A549 (cell line): ENCODE measurements at regions not wholly inside any gene's neighbourhood (a gene's known extent, or its start where the extent isn't known, plus 50 kb on each side); places are given as distances from the start of the nearest gene placed in this dataset.

ENCODE experiments used
- CBX2 ChIP-seq: fragments of 200-600 bp; sonication (generic); IDR thresholded peaks from 2 replicates; pipeline ENCODE4 v1.6.1; 2016; ENCODE audit warnings: low read depth, mild to moderate bottlenecking, borderline replicate concordance
- CEBPB ChIP-seq, 2 experiments: fragments of >200 bp in 1 of 2; sonication (Bioruptor Twin) in 1 of 2; formaldehyde crosslinking in 1 of 2; IDR thresholded peaks; 2 replicates each; pipeline ENCODE4 v1.6.1; 2012 to 2016
- CHD4 ChIP-seq: fragments of 200-600 bp; sonication (generic); IDR thresholded peaks from 2 replicates; pipeline ENCODE4 v1.6.1; 2016; ENCODE audit warnings: antibody characterized with exemption, mild to moderate bottlenecking, borderline replicate concordance
- EP300 ChIP-seq, 2 experiments: fragments of >200 bp; sonication (Bioruptor Twin); formaldehyde crosslinking; IDR thresholded peaks; 2 replicates in 1 of 2; 3 replicates in 1 of 2; pipeline ENCODE4 v1.6.1; 2016 to 2017
- HDAC2 ChIP-seq: fragments of 200-600 bp; sonication (generic); IDR thresholded peaks from 2 replicates; pipeline ENCODE4 v1.6.1; 2016
- MYC ChIP-seq: IDR thresholded peaks from 2 replicates; pipeline ENCODE4 v1.6.1; 2012; ENCODE audit warnings: mild to moderate bottlenecking, inconsistent platforms, low read length, improper control_type of control experiment, borderline replicate concordance
- POLR2A ChIP-seq: IDR thresholded peaks from 2 replicates; pipeline ENCODE4 v1.6.1; 2012; ENCODE audit warnings: mild to moderate bottlenecking, low read length
- RAD21 ChIP-seq, 2 experiments: fragments of >200 bp in 1 of 2; sonication (Bioruptor Twin) in 1 of 2; formaldehyde crosslinking in 1 of 2; IDR thresholded peaks in 1 of 2; conservative IDR thresholded peaks in 1 of 2; 2 replicates in 1 of 2; 3 replicates in 1 of 2; pipeline ENCODE4 v1.6.1; 2012 to 2018; ENCODE audit warnings: inconsistent platforms in 1 of 2
- RCOR1 ChIP-seq: fragments of 150-350 bp; IDR thresholded peaks from 2 replicates; pipeline ENCODE4 v1.6.1; 2014; ENCODE audit warnings: antibody characterized with exemption, low read length, low read depth
- REST ChIP-seq: fragments of 200-600 bp; sonication (generic); IDR thresholded peaks from 2 replicates; pipeline ENCODE4 v1.6.1; 2016; ENCODE audit warnings: antibody characterized with exemption, mild to moderate bottlenecking, moderate library complexity
- USF2 ChIP-seq: fragments of 450-650 bp; IDR thresholded peaks from 2 replicates; pipeline ENCODE4 v1.6.1; 2014; ENCODE audit warnings: antibody characterized with exemption
- TF ChIP-seq, protein P1 (sequence below): fragments of >200 bp; sonication (Bioruptor Twin); formaldehyde crosslinking; IDR thresholded peaks from 3 replicates; pipeline ENCODE4 v1.5.1; 2016
- TF ChIP-seq, protein P2 (sequence below): IDR thresholded peaks from 2 replicates; pipeline ENCODE4 v1.6.1; 2012

DNA sequence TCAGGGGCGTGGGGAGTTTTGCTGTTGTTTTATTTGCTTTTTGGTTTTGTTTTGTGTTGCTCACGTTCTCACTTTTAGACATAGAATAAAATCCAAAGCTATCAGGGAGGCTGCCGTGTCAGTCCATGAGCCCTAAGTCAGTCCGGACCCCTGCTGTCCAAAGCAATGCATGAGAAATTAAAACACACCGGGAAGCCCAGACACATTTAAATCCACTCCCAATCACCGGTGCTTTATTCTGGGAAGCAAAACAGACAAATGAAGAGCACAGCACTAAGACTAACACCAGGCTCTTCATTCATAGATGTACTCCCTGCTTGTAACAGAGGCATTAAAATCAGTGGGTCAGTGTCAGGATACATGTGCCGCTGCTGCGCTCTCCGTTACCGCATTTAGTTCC, 180.9 kb downstream of the IRX2 start:
- TF ChIP-seq, protein P1, sequence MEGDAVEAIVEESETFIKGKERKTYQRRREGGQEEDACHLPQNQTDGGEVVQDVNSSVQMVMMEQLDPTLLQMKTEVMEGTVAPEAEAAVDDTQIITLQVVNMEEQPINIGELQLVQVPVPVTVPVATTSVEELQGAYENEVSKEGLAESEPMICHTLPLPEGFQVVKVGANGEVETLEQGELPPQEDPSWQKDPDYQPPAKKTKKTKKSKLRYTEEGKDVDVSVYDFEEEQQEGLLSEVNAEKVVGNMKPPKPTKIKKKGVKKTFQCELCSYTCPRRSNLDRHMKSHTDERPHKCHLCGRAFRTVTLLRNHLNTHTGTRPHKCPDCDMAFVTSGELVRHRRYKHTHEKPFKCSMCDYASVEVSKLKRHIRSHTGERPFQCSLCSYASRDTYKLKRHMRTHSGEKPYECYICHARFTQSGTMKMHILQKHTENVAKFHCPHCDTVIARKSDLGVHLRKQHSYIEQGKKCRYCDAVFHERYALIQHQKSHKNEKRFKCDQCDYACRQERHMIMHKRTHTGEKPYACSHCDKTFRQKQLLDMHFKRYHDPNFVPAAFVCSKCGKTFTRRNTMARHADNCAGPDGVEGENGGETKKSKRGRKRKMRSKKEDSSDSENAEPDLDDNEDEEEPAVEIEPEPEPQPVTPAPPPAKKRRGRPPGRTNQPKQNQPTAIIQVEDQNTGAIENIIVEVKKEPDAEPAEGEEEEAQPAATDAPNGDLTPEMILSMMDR = no peak
- TF ChIP-seq CEBPB (IDR thresholded peaks at IDR 0.05) (no peak), MYC (no peak), POLR2A (no peak), CHD4 (no peak), RAD21 (conservative IDR thresholded peaks at IDR 0.05 in 1 of 2, IDR thresholded peaks at IDR 0.05 in 1 of 2) (no peak), REST (no peak), EP300 (IDR thresholded peaks at IDR 0.05) (no peak), RCOR1 (no peak), USF2 (no peak), CBX2 (no peak), HDAC2 (no peak)
- TF ChIP-seq, protein P2, sequence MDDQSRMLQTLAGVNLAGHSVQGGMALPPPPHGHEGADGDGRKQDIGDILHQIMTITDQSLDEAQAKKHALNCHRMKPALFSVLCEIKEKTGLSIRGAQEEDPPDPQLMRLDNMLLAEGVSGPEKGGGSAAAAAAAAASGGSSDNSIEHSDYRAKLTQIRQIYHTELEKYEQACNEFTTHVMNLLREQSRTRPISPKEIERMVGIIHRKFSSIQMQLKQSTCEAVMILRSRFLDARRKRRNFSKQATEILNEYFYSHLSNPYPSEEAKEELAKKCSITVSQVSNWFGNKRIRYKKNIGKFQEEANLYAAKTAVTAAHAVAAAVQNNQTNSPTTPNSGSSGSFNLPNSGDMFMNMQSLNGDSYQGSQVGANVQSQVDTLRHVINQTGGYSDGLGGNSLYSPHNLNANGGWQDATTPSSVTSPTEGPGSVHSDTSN = no peak
